ENCODE measurements at regions not wholly inside any gene's neighbourhood (a gene's known extent, or its start where the extent isn't known, plus 50 kb on each side); places are given as distances from the start of the nearest gene placed in this dataset.

DNA sequence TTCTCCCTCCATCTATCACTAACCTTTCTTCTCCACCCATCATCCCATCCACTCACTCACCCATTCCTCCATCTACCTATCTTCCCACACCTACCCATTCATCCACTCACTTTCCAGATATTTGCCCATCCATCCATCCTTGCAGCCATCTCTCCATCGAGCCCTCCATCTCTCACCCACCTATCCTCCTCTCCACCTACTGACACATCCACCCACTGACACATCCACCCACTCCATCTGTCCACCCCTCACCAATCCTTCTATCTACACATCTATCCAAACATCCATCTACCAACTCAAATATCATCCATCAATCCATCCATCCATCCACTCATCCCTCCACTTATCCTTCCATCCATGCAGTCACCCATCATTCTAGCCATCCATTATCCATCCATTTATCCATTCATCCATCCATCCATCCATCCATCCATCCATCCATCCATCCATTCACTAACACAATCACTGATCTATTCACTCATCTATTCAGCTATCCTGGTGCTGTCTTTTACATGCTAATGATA, 68.9 kb upstream of the SPTLC1 start:
- Histone ChIP-seq H2BK120ac (replicated peaks; ENCODE audit: low read depth, low read length) (no peak overlapping the region), H3K79me2 (ENCODE audit: control insufficient read depth in 1 of 2, insufficient read depth in 2 of 2, low read length in 2 of 2) (no peaks in the 10 kb centered on the region), H2BK12ac (ENCODE audit: low read depth, low read length) (no peak overlapping the region), H3K27ac (ENCODE audit: low read depth, low read length) (no peak overlapping the region), H4K8ac (ENCODE audit: extremely low read depth, insufficient read depth, low read length) (no peak overlapping the region), H2AFZ (ENCODE audit: low read length) (no peak overlapping the region), H3K23me2 (ENCODE audit: low read depth, low read length) (peaks cover 7% of the 10 kb centered on the region; the same call in 1 of the 2 replicates), H2BK20ac (ENCODE audit: low read length) (no peak overlapping the region), H3K23ac (ENCODE audit: insufficient read length) (no peak overlapping the region), H3K4me3 (ENCODE audit: extremely low read depth in 1 of 4, insufficient read depth in 2 of 4, low read depth in 3 of 4, low read length in 4 of 4) (no peak overlapping the region), H2BK5ac (ENCODE audit: low read depth, low read length) (no peak overlapping the region), H3K9ac (replicated peaks in 1 of 4; ENCODE audit: extremely low read depth in 1 of 4, low read depth in 3 of 4, low read length in 3 of 4) (no peak overlapping the region), H4K5ac (ENCODE audit: insufficient read length, low read depth, low read length) (no peak overlapping the region), H3K56ac (replicated peaks; ENCODE audit: insufficient read length, low read depth, low read length) (peak overlapping the region; percentile 19), H3K18ac (ENCODE audit: extremely low read depth, low read length) (no peak overlapping the region), H3K36me3 (ENCODE audit: control insufficient read depth in 2 of 4, insufficient read depth in 4 of 4, low read length in 3 of 4) (no peaks in the 10 kb centered on the region), H3K4me2 (ENCODE audit: insufficient read depth in 1 of 2, low read depth in 2 of 2, low read length in 2 of 2) (no peak overlapping the region), H3K27me3 (replicated peaks in 1 of 4; ENCODE audit: control insufficient read depth in 3 of 4, extremely low read depth in 1 of 4, insufficient read depth in 3 of 4, low read length in 3 of 4) (peaks cover 0 to 1% (median 0%) of the 10 kb centered on the region in 4 experiments; a peak in 1 of 7 replicates), H3K9me3 (ENCODE audit: insufficient read depth in 2 of 2, low read depth in 1 of 2, low read length in 1 of 2) (peaks cover 4 to 7% of the 10 kb centered on the region in 2 experiments; a peak in 1 of 4 replicates), H2AK5ac (ENCODE audit: low read depth, low read length) (no peak overlapping the region), H3K4ac (replicated peaks; ENCODE audit: insufficient read length, low read depth, low read length) (no peak overlapping the region), H4K20me1 (replicated peaks in 1 of 2; ENCODE audit: control insufficient read depth in 1 of 2, insufficient read depth in 2 of 2, low read length in 2 of 2) (no peaks in the 10 kb centered on the region), H3K79me1 (ENCODE audit: low read depth, low read length) (no peaks in the 10 kb centered on the region; the same call in 1 of the 2 replicates), H3K14ac (ENCODE audit: insufficient read length) (no peak overlapping the region), H2BK15ac (ENCODE audit: low read length) (no peak overlapping the region), H3K4me1 (replicated peaks in 1 of 4; ENCODE audit: control insufficient read depth in 3 of 4, insufficient read depth in 4 of 4, low read length in 3 of 4) (peaks cover 0 to 4% (median 0%) of the 10 kb centered on the region in 4 experiments; a peak in 1 of 7 replicates), H4K91ac (replicated peaks; ENCODE audit: insufficient read length, low read length) (no peak overlapping the region)
- POLR2A ChIA-PET (ENCODE audit: partially characterized antibody): no interaction called here
- CTCF ChIA-PET (ENCODE audit: partially characterized antibody): interaction anchor here (0.5 to 2.3 kb wide), 3 partner anchors 9 to 46 kb away, joined by 4 to 8 read pairs (median 4); no protein-coding TSS in a partner anchor
- 95% methylated on average over 1 of the region's 1 CpG; no CpG with 5 or more reads in 1 of the 2 experiments for WGBS, 2 experiments (ENCODE audit: extremely low coverage in 1 of 2, insufficient coverage in 1 of 2, insufficient read length in 1 of 2, insufficient replicate concordance in 2 of 2, low coverage in 1 of 2, low lambda C conversion rate in 2 of 2, missing lambda C conversion rate in 1 of 2)
- no peak for FAIRE-seq
- no peak for TF ChIP-seq SP2 (IDR thresholded peaks at IDR 0.05; ENCODE audit: low read length)
- TF ChIP-seq PHF8 (conservative IDR thresholded peaks at IDR 0.05; ENCODE audit: low read depth, low read length): no peak
- no peak for TF ChIP-seq GTF2F1 (IDR thresholded peaks at IDR 0.05; ENCODE audit: borderline replicate concordance, low read depth, low read length)
- TF ChIP-seq, protein P1, sequence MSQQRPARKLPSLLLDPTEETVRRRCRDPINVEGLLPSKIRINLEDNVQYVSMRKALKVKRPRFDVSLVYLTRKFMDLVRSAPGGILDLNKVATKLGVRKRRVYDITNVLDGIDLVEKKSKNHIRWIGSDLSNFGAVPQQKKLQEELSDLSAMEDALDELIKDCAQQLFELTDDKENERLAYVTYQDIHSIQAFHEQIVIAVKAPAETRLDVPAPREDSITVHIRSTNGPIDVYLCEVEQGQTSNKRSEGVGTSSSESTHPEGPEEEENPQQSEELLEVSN (IDR thresholded peaks at IDR 0.05): no peak
- no peak for TF ChIP-seq BCL11A (IDR thresholded peaks at IDR 0.05; ENCODE audit: low read depth in 2 of 2, low read length in 2 of 2)
- TF ChIP-seq CREB1 (IDR thresholded peaks at IDR 0.05): no peak
- TF ChIP-seq, protein P2, sequence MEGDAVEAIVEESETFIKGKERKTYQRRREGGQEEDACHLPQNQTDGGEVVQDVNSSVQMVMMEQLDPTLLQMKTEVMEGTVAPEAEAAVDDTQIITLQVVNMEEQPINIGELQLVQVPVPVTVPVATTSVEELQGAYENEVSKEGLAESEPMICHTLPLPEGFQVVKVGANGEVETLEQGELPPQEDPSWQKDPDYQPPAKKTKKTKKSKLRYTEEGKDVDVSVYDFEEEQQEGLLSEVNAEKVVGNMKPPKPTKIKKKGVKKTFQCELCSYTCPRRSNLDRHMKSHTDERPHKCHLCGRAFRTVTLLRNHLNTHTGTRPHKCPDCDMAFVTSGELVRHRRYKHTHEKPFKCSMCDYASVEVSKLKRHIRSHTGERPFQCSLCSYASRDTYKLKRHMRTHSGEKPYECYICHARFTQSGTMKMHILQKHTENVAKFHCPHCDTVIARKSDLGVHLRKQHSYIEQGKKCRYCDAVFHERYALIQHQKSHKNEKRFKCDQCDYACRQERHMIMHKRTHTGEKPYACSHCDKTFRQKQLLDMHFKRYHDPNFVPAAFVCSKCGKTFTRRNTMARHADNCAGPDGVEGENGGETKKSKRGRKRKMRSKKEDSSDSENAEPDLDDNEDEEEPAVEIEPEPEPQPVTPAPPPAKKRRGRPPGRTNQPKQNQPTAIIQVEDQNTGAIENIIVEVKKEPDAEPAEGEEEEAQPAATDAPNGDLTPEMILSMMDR (IDR thresholded peaks at IDR 0.05; ENCODE audit: control extremely low read depth in 1 of 3, insufficient read depth in 1 of 3, low read depth in 1 of 3, low read length in 3 of 3): no peak
- TF ChIP-seq BACH1 (IDR thresholded peaks at IDR 0.05; ENCODE audit: low read length): no peak
- TF ChIP-seq, protein P3, sequence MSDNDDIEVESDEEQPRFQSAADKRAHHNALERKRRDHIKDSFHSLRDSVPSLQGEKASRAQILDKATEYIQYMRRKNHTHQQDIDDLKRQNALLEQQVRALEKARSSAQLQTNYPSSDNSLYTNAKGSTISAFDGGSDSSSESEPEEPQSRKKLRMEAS (IDR thresholded peaks at IDR 0.05): no peak
- TF ChIP-seq EZH2 (IDR thresholded peaks at IDR 0.05; ENCODE audit: low read depth, low read length, severe bottlenecking): no peak
- TF ChIP-seq CBX5 (IDR thresholded peaks at IDR 0.05; ENCODE audit: low read depth, low read length): no peak
- no peak for DNase-seq (ENCODE audit: low read depth in 1 of 2, low spot score in 2 of 2)

Measured in H1 (cell line).